PC-9 (cell line): ENCODE measurements at regions not wholly inside any gene's neighbourhood (a gene's known extent, or its start where the extent isn't known, plus 50 kb on each side); places are given as distances from the start of the nearest gene placed in this dataset.

Source experiments
- BruUV-seq: library from RNA; stranded (reverse); fragments of 400-500 nt; replicated peaks from 2 replicates; lab custom pipeline; 2021; lab: Mats Ljungman, UMichigan
- CTCF ChIA-PET: fragments of 300-600 bp; sonication (Branson Sonifier 250); formaldehyde crosslinking; loops from one replicate; lab custom pipeline; 2022; ENCODE audit warnings: antibody characterized with exemption; lab: Charles Lee
- POLR2A ChIA-PET: fragments of 300-600 bp; sonication (Branson Sonifier 250); formaldehyde crosslinking; loops from one replicate; lab custom pipeline; 2022; ENCODE audit warnings: antibody characterized with exemption; ENCODE audit not compliant: unreplicated experiment; lab: Charles Lee
- DNase-seq, 2 experiments: peaks; one replicate each; pipeline versions ENCODE4 v3.0.0 to v3.0.0-alpha.2; 2015 to 2022; ENCODE audit warnings: mixed read lengths in 1 of 2
- H2AFZ ChIP-seq: fragments of 200-600 bp; sonication (generic); 2 replicates; pipeline ENCODE4 v1.8.1; 2017; ENCODE audit warnings: antibody characterized with exemption
- H3F3A ChIP-seq: fragments of 200-600 bp; sonication (generic); 2 replicates; pipeline ENCODE4 v1.8.1; 2017; ENCODE audit warnings: antibody characterized with exemption, mild to moderate bottlenecking, low read depth; ENCODE audit not compliant: insufficient read depth
- H3K27ac ChIP-seq: fragments of 200-600 bp; sonication (generic); 2 replicates; pipeline ENCODE4 v1.6.1; 2016; ENCODE audit warnings: mixed run types
- H3K27me3 ChIP-seq: fragments of 200-600 bp; sonication (generic); 2 replicates; pipeline ENCODE4 v1.6.1; 2016; ENCODE audit warnings: low read depth, mixed run types; ENCODE audit not compliant: insufficient read depth
- H3K36me3 ChIP-seq: fragments of 200-600 bp; sonication (generic); 2 replicates; pipeline ENCODE4 v1.6.1; 2016; ENCODE audit warnings: low read depth, mixed run types
- H3K4me1 ChIP-seq: fragments of 200-600 bp; sonication (generic); replicated peaks from 2 replicates; pipeline ENCODE4 v1.6.1; 2016; ENCODE audit warnings: mixed run types; ENCODE audit not compliant: insufficient read depth
- H3K4me2 ChIP-seq: fragments of 200-600 bp; sonication (generic); 2 replicates; pipeline ENCODE4 v1.6.1; 2017; ENCODE audit warnings: mixed run types
- H3K4me3 ChIP-seq: fragments of 200-600 bp; sonication (generic); 2 replicates; pipeline ENCODE4 v1.6.1; 2016; ENCODE audit warnings: mixed run types
- H3K79me2 ChIP-seq: fragments of 200-600 bp; sonication (generic); 2 replicates; pipeline ENCODE4 v1.6.1; 2017; ENCODE audit warnings: low read depth, mixed run types
- H3K9me2 ChIP-seq: fragments of 200-600 bp; sonication (generic); 2 replicates; pipeline ENCODE4 v1.8.1; 2017; ENCODE audit warnings: mild to moderate bottlenecking; ENCODE audit not compliant: insufficient read depth
- H3K9me3 ChIP-seq: fragments of 200-600 bp; sonication (generic); 2 replicates; pipeline ENCODE4 v1.8.1; 2016; ENCODE audit warnings: low read depth; ENCODE audit not compliant: insufficient read depth
- H4K20me1 ChIP-seq: fragments of 200-600 bp; sonication (generic); 2 replicates; pipeline ENCODE4 v1.8.1; 2017; ENCODE audit not compliant: insufficient read depth
- CTCF ChIP-seq: fragments of 200-600 bp; sonication (generic); conservative IDR thresholded peaks from 2 replicates; pipeline ENCODE4 v1.6.1; 2017; ENCODE audit warnings: mixed run types, antibody characterized with exemption, mild to moderate bottlenecking, moderate library complexity
- EZH2 ChIP-seq: fragments of 200-600 bp; sonication (generic); IDR thresholded peaks from 2 replicates; pipeline ENCODE4 v1.8.0; 2017; ENCODE audit warnings: antibody characterized with exemption, low read depth
- intact Hi-C: fragments of 100-400 bp; cut with micrococcal nuclease; formaldehyde crosslinking; loops from one replicate; pipeline ENCODE4 v1.10.0; 2022; ENCODE audit not compliant: unreplicated experiment

- no peaks in the 10 kb centered on the region for H3K4me1 ChIP-seq
- H3F3A ChIP-seq: no peaks in the 10 kb centered on the region
- H3K36me3 ChIP-seq: no peaks in the 10 kb centered on the region
- no TSS peak for BruUV-seq
- no peak overlapping the region for H2AFZ ChIP-seq
- no peaks in the 10 kb centered on the region for H3K9me2 ChIP-seq
- no peak overlapping the region for H3K4me2 ChIP-seq
- H3K79me2 ChIP-seq: no peaks in the 10 kb centered on the region
- ChIA-PET POLR2A (no interaction called here), CTCF (no interaction called here)
- no peaks in the 10 kb centered on the region for H4K20me1 ChIP-seq
- peaks cover 8% of the 10 kb centered on the region for H3K27me3 ChIP-seq
- TF ChIP-seq EZH2 (no peak), CTCF (no peak)
- no peak for DNase-seq
- intact Hi-C loops: no loop called here
- no peak overlapping the region for H3K4me3 ChIP-seq
- H3K27ac ChIP-seq: no peak overlapping the region
- no peaks in the 10 kb centered on the region for H3K9me3 ChIP-seq
These were observed 312.4 kb upstream of the RORA start for GRCh38 chr15:61541516-61541915.

- no peaks in the 10 kb centered on the region for H3K36me3 ChIP-seq
- H2AFZ ChIP-seq: no peak overlapping the region
- no peaks in the 10 kb centered on the region for H3K4me1 ChIP-seq
- intact Hi-C loops: no loop called here
- no TSS peak for BruUV-seq
- no peaks in the 10 kb centered on the region for H3K9me3 ChIP-seq
- TF ChIP-seq CTCF (no peak), EZH2 (no peak)
- CTCF ChIA-PET: no interaction called here
- H4K20me1 ChIP-seq: no peaks in the 10 kb centered on the region
- POLR2A ChIA-PET: no interaction called here
- H3F3A ChIP-seq: no peaks in the 10 kb centered on the region
- DNase-seq: no peak
- H3K4me2 ChIP-seq: no peak overlapping the region
- H3K9me2 ChIP-seq: no peaks in the 10 kb centered on the region
- H3K27me3 ChIP-seq: peaks cover 20% of the 10 kb centered on the region
- no peak overlapping the region for H3K4me3 ChIP-seq
- no peaks in the 10 kb centered on the region for H3K79me2 ChIP-seq
- H3K27ac ChIP-seq: no peak overlapping the region
These were observed 308.2 kb upstream of the RORA start for GRCh38 chr15:61537337-61537736.

- Histone ChIP-seq H3K36me3 (no peaks in the 10 kb centered on the region), H3K27ac (no peak overlapping the region), H3K4me3 (no peak overlapping the region), H3K9me2 (no peaks in the 10 kb centered on the region), H3K4me1 (no peaks in the 10 kb centered on the region), H3F3A (no peaks in the 10 kb centered on the region), H2AFZ (no peak overlapping the region), H3K4me2 (no peak overlapping the region), H3K79me2 (no peaks in the 10 kb centered on the region), H3K27me3 (peaks cover 25% of the 10 kb centered on the region), H4K20me1 (no peaks in the 10 kb centered on the region), H3K9me3 (no peaks in the 10 kb centered on the region)
- POLR2A ChIA-PET: no interaction called here
- DNase-seq: no peak
- CTCF ChIA-PET: no interaction called here
- no peak for TF ChIP-seq CTCF
- no peak for TF ChIP-seq EZH2
- intact Hi-C loops: no loop called here
- BruUV-seq: no TSS peak
These were observed 305.9 kb upstream of the RORA start for GRCh38 chr15:61534986-61535385.
